GM12872 (cell line): ENCODE measurements at regions not wholly inside any gene's neighbourhood (a gene's known extent, or its start where the extent isn't known, plus 50 kb on each side); places are given as distances from the start of the nearest gene placed in this dataset.

Experiments
- TF ChIP-seq, protein P1 (sequence below): IDR thresholded peaks from 3 replicates; pipeline ENCODE4 v1.5.1; 2011; ENCODE audit warnings: low read depth, mild to moderate bottlenecking, low read length, moderate library complexity; ENCODE audit not compliant: insufficient read depth

DNA sequence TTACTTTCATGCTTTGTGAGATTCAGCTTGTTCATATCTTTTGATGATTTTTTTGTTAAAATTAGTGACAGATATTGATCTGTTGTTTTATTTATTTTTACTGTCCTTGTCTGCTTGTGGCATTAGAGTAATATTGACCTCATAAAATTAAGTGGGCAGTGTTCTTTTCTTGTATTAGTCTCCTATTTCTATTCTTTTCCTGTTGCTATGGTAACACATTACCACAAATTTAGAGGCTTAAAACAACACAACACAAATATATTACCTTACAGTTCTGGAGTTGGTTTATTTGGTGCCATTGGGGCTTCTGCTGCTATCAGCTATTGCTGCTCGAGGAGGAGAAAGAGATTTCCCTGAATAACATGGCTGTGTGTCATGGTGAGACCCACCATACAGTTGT, 135.7 kb downstream of the C1orf94 start:
- TF ChIP-seq, protein P1, sequence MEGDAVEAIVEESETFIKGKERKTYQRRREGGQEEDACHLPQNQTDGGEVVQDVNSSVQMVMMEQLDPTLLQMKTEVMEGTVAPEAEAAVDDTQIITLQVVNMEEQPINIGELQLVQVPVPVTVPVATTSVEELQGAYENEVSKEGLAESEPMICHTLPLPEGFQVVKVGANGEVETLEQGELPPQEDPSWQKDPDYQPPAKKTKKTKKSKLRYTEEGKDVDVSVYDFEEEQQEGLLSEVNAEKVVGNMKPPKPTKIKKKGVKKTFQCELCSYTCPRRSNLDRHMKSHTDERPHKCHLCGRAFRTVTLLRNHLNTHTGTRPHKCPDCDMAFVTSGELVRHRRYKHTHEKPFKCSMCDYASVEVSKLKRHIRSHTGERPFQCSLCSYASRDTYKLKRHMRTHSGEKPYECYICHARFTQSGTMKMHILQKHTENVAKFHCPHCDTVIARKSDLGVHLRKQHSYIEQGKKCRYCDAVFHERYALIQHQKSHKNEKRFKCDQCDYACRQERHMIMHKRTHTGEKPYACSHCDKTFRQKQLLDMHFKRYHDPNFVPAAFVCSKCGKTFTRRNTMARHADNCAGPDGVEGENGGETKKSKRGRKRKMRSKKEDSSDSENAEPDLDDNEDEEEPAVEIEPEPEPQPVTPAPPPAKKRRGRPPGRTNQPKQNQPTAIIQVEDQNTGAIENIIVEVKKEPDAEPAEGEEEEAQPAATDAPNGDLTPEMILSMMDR, result no peak

DNA sequence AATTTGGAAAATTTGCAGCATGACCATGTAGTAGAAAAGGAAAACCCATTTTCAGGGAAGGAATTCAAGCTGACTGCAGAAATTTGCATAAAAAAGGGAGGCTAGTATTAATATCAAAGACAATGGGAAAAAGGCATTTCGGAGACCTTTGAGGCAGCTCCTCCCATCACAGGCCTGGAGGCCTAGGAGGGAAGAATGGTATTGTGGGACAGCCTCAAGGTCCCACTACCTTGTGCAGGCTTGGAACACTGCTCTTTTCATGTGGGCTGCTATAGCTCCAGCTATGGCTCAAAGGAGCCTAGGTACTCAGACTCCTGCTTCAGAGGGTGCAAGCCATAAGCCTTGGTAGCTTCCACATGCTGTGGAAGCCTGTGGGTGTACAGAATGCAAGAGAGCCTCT, 139.3 kb downstream of the C1orf94 start:
- TF ChIP-seq, protein P1, result no peak

DNA sequence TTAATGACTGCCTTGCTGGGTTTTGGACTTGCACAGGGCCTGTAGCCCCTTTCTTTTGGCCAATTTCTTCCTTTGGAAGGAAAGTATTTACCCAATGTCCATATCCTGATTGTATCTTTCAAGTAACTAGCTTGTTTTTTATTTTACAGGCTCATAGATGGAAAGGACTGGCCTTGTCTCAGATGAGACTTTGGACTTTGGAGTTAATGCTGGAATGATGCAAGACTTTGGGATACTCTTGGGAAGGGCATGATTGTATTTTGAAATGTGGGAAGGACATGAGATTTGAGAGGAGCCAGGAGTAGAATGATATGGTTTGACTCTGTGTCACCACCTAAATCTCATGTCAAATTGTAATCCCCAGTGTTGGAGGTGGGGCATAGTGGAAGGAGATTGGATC, 140.1 kb downstream of the C1orf94 start:
- TF ChIP-seq, protein P1, result no peak

DNA sequence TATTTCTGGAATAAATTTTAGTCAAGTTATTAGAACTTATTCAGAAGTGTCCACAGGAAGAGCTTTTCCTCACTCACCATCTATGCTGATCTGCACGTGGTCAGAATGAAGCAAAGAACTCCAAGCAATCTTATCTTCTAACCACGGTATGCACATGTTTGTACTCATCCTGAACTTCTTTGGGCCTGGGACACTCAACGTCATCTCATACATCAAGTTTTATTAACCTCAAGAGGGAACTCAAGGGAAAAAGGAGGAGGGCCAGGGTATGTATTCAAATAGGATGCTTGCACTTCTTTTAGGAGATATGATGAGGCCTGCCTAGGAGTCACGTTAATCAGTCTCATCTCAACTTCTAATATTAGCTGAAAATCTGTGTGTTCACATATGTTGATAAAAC, 142.5 kb downstream of the C1orf94 start:
- TF ChIP-seq, protein P1, result no peak

DNA sequence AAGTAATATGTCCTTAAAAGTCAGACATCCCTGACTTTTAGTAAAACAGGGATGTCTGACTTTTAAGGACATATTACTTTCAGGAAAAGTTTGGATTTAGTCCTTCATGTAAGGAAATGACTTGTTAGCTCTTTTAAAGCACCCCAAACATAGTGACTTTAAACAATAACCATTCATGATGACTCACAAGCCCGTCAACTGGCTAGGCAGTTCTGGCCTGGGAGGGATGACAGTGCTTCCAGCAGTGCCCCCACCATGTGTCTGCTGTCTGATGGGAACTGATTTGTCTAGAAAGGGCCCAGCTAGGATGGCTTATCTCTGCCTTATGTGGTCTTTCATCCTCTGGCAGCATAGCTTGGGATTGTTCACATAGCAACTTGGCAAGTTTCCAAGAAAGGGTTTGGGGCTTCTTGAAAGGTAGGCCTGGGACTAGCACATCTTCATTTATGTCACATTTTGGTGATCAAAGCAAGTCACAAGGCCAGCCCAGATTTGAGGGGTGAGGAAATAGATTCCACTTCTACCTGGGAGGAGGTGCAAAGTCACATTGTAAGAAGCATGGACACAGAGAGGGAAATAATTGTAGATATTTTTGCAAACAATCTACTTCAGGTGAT, 143.5 kb downstream of the C1orf94 start:
- TF ChIP-seq, protein P1, result no peak

DNA sequence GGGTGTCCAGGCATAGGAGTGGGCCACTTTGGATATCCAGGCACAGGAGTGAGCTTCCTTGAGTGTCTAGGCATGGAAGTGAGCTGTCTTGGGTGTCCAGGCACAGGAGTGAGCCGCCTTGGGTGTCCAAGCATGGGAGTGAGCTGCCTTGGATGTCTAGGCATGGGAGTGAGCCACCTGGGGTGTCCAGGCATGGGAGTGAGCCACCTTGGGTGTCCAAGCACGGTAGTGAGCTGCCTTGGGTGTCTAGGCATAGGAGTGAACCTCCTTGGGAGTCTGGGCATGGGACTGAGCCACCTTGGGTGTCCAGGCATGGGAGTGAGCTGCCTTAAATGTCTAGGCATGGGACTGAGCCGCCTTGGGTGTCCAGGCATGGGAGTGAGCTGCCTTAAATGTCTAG, 146.3 kb downstream of the C1orf94 start:
- TF ChIP-seq, protein P1, result no peak

DNA sequence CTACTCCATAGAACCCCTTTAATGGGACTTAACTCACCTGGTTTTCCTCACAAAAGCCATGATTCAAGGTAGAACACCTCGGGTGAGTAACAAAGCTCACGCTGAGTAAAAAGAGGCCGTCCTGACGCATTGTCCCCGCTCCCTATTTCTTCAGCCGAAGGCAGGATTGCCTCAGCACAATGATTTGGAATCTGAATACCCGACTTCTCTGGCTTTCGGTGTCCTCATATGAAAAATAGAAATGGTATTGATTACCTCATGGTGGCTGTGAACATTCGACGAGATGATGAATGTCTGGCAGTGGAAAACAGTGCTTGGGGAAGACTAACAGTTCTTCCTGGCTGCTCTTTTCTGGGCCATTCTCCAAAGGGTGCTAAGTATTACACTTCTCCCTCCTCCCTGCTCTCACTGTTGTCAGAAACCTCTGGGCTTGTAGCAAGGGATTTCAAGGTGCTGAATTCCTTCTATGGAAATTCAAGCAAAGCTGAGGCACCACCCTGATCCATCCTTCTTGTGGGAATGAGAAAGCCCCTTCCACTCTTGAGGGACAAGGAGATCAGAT, 148.3 kb downstream of the C1orf94 start:
- TF ChIP-seq, protein P1, result no peak
